K562 (cell line): ENCODE measurements at regions not wholly inside any gene's neighbourhood (a gene's known extent, or its start where the extent isn't known, plus 50 kb on each side); places are given as distances from the start of the nearest gene placed in this dataset.

Source experiments
- ATAC-seq: fragments of 200-7000 bp; cut with Tn5 transposase; 3 replicates; pipeline ENCODE4 v1.9.1; 2020; ENCODE audit warnings: moderate library complexity
- BruUV-seq: library from RNA; stranded (reverse); fragments of 400-500 nt; replicated peaks from 2 replicates; lab custom pipeline; 2021; lab: Mats Ljungman, UMichigan
- CTCF ChIA-PET: fragments of 300-600 bp; formaldehyde crosslinking; extraction: SDS; loops from one replicate; lab custom pipeline; 2021; ENCODE audit warnings: low intra/inter-chr PET ratio; lab: Yijun Ruan, JAX
- POLR2A ChIA-PET: fragments of 300-600, 350-650 bp; sonication (Branson Sonifier 250); formaldehyde crosslinking; extraction: SDS; loops from one replicate; lab custom pipeline; 2021; ENCODE audit warnings: antibody characterized with exemption, inconsistent platforms; lab: Yijun Ruan, JAX
- DNase-seq, 4 experiments: peaks; one replicate each; pipeline versions ENCODE4 v3.0.0 to v3.0.0-alpha.2; 2011 to 2018; ENCODE audit warnings: low spot score in 3 of 4, mixed read lengths in 3 of 4; ENCODE audit errors: extremely low read depth in 1 of 4
- FAIRE-seq: peaks from 2 replicates; lab custom pipeline; 2011; peaks lifted over from hg19 to GRCh38; lab: Jason Lieb, UNC
- H2AFZ ChIP-seq: 2 replicates; pipeline ENCODE4 v1.6.0; 2011; ENCODE audit warnings: low read depth, low read length, control low read depth, inconsistent platforms
- H3K27ac ChIP-seq: fragments of 200-600 bp; 3 replicates; pipeline ENCODE4 v1.8.0; 2011; ENCODE audit warnings: low read depth, mild to moderate bottlenecking, control low read depth, inconsistent platforms, low read length, moderate library complexity, mixed read lengths; ENCODE audit errors: extremely low read depth
- H3K27me3 ChIP-seq, 2 experiments: fragments of 300-600 bp in 1 of 2; 2 replicates in 1 of 2; 3 replicates in 1 of 2; pipeline versions ENCODE4 v1.6.0 to v1.8.0; 2011; ENCODE audit warnings: inconsistent platforms in 2 of 2, low read length in 2 of 2, mild to moderate bottlenecking in 1 of 2, mixed read lengths in 1 of 2, moderate library complexity in 1 of 2; ENCODE audit not compliant: control insufficient read depth in 2 of 2, insufficient read depth in 2 of 2
- H3K36me3 ChIP-seq: fragments of 300-600 bp; 3 replicates; pipeline ENCODE4 v1.8.0; 2011; ENCODE audit warnings: mild to moderate bottlenecking, low read length, inconsistent platforms; ENCODE audit not compliant: control insufficient read depth, insufficient read depth
- H3K4me1 ChIP-seq, 2 experiments: fragments of 200-600 bp in 1 of 2; replicated peaks in 1 of 2; 2 replicates in 1 of 2; 3 replicates in 1 of 2; pipeline versions ENCODE4 v1.5.1 to v1.8.0; 2011; ENCODE audit warnings: inconsistent platforms in 2 of 2, low read length in 2 of 2, mild to moderate bottlenecking in 1 of 2, mixed read lengths in 1 of 2, moderate library complexity in 1 of 2; ENCODE audit not compliant: control insufficient read depth in 2 of 2, insufficient read depth in 2 of 2
- H3K4me2 ChIP-seq: 2 replicates; pipeline ENCODE4 v1.6.1; 2011; ENCODE audit warnings: low read length, control low read depth, inconsistent platforms, mixed read lengths; ENCODE audit not compliant: insufficient read depth
- H3K4me3 ChIP-seq: fragments of 200-600 bp; sonication (generic), shearing (Covaris generic); 2 replicates; pipeline ENCODE4 v1.5.1; 2016; ENCODE audit warnings: control low read depth, inconsistent platforms
- H3K79me2 ChIP-seq: fragments of 200-600 bp; 3 replicates; pipeline ENCODE4 v1.8.0; 2011; ENCODE audit warnings: low read length, inconsistent platforms; ENCODE audit not compliant: control insufficient read depth, insufficient read depth
- H3K9ac ChIP-seq, 2 experiments: 2 replicates each; pipeline versions ENCODE4 v1.6.0 to v1.6.1; 2011; ENCODE audit warnings: low read depth in 2 of 2, low read length in 2 of 2, control low read depth in 1 of 2, inconsistent platforms in 1 of 2, mild to moderate bottlenecking in 1 of 2, mixed read lengths in 1 of 2; ENCODE audit not compliant: insufficient read depth in 1 of 2
- H3K9me1 ChIP-seq: one replicate; pipeline ENCODE4 v1.6.0; 2011; ENCODE audit warnings: inconsistent platforms, mild to moderate bottlenecking, low read length, moderate library complexity; ENCODE audit not compliant: control insufficient read depth, insufficient read depth
- H3K9me3 ChIP-seq: replicated peaks from 2 replicates; pipeline ENCODE4 v1.5.1; 2011; ENCODE audit warnings: low read depth, low read length, inconsistent platforms; ENCODE audit not compliant: control insufficient read depth, insufficient read depth
- H4K20me1 ChIP-seq: replicated peaks from 2 replicates; pipeline ENCODE4 v1.6.1; 2011; ENCODE audit warnings: low read length, inconsistent platforms, mixed read lengths; ENCODE audit not compliant: control insufficient read depth, insufficient read depth
- ATF3 ChIP-seq, 2 experiments: fragments of 450-650 bp in 1 of 2; sonication (generic) in 1 of 2; formaldehyde crosslinking in 1 of 2; IDR thresholded peaks in 1 of 2; conservative IDR thresholded peaks in 1 of 2; 2 replicates each; pipeline versions ENCODE4 v1.6.1 to v1.8.1; 2016 to 2023; ENCODE audit warnings: mild to moderate bottlenecking in 2 of 2, moderate library complexity in 2 of 2, inconsistent platforms in 1 of 2, missing genetic modification reagents in 1 of 2
- CC2D1A ChIP-seq: fragments of 450-650 bp; IDR thresholded peaks from 2 replicates; pipeline ENCODE4 v1.6.1; 2017; ENCODE audit warnings: mild to moderate bottlenecking
- HNRNPL ChIP-seq: fragments of 200-400 bp; formaldehyde crosslinking; IDR thresholded peaks from 2 replicates; pipeline ENCODE4 v1.6.1; 2017; ENCODE audit warnings: low read depth, mild to moderate bottlenecking, low read length
- NR2C2 ChIP-seq, 2 experiments: fragments of 200-800 bp in 1 of 2; sonication (Bioruptor generic) in 1 of 2; sonication (generic) in 1 of 2; formaldehyde crosslinking in 1 of 2; IDR thresholded peaks; 2 replicates each; pipeline versions ENCODE4 v1.6.1 to v1.8.0; 2016 to 2022; ENCODE audit warnings: mild to moderate bottlenecking in 1 of 2, missing compliant biosample characterization in 1 of 2, missing genetic modification characterization in 1 of 2, missing genetic modification reagents in 1 of 2
- PHTF2 ChIP-seq: fragments of 250-450 bp; sonication (Bioruptor Pico); IDR thresholded peaks from 2 replicates; pipeline ENCODE4 v1.5.0; 2021; ENCODE audit warnings: mild to moderate bottlenecking
- PYGO2 ChIP-seq: fragments of 450-650 bp; IDR thresholded peaks from 2 replicates; pipeline ENCODE4 v1.6.1; 2016; ENCODE audit warnings: mild to moderate bottlenecking, missing genetic modification characterization, moderate library complexity, missing compliant biosample characterization
- RBM25 ChIP-seq: fragments of 200-400 bp; formaldehyde crosslinking; IDR thresholded peaks from 2 replicates; pipeline ENCODE4 v1.6.1; 2018; ENCODE audit warnings: low read length, low read depth, moderate library complexity; ENCODE audit not compliant: severe bottlenecking
- TAF7 ChIP-seq: fragments of 450-650 bp; IDR thresholded peaks from 2 replicates; pipeline ENCODE4 v1.6.1; 2016; ENCODE audit warnings: missing genetic modification characterization, missing compliant biosample characterization
- TCFL5 ChIP-seq: fragments of 250-450 bp; sonication (Bioruptor Pico); conservative IDR thresholded peaks from 2 replicates; pipeline ENCODE4 v1.6.1; 2021; ENCODE audit warnings: mild to moderate bottlenecking, moderate library complexity, matching md5 sums
- ZC3H4 ChIP-seq: sonication (generic); formaldehyde crosslinking; IDR thresholded peaks from 2 replicates; pipeline ENCODE4 v1.9.0; 2021; ENCODE audit warnings: missing genetic modification reagents, borderline replicate concordance
- ZNF707 ChIP-seq: fragments of 250-450 bp; sonication (Bioruptor Pico); conservative IDR thresholded peaks from 2 replicates; pipeline ENCODE4 v1.8.0; 2022; ENCODE audit warnings: inconsistent platforms, mild to moderate bottlenecking, moderate library complexity
- in situ Hi-C: fragments of 300-500 bp; cut with MboI; formaldehyde crosslinking; loops from 4 replicates; pipeline ENCODE4 v1.15.0; 2018; ENCODE audit warnings: inconsistent platforms, mixed read lengths
- intact Hi-C: fragments of 100-400 bp; cut with micrococcal nuclease; formaldehyde crosslinking; loops from 2 replicates; pipeline ENCODE4 v1.14.2; 2022

- no peak overlapping the region for H2AFZ ChIP-seq
- FAIRE-seq (no peak), ATAC-seq (no peak), DNase-seq (no peak)
- in situ Hi-C loops (no loop called here), intact Hi-C loops (no loop called here)
- no peak overlapping the region for H3K4me2 ChIP-seq
- ChIA-PET POLR2A (interaction anchor here (0.5 kb wide), 1 partner anchor 1259 kb away, joined by 3 read pairs; no protein-coding TSS in a partner anchor), CTCF (no interaction called here)
- no peak overlapping the region for H3K4me3 ChIP-seq
- H3K27me3 ChIP-seq, result peaks cover 0 to under 1% of the 10 kb centered on the region in 2 experiments; a peak in 1 of 5 replicates
- no peaks in the 10 kb centered on the region for H4K20me1 ChIP-seq
- TF ChIP-seq PHTF2 (CRISPR knock-in tag) (no peak), PYGO2 (no peak), RBM25 (no peak), TAF7 (tag) (no peak), ATF3 (IDR thresholded peaks at IDR 0.05) (no peak), ATF3 (CRISPR knock-in tag; conservative IDR thresholded peaks at IDR 0.05) (no peak), ZC3H4 (CRISPR knock-in tag) (no peak), HNRNPL (no peak), ZNF707 (CRISPR knock-in tag) (no peak), NR2C2 (CRISPR knock-in tag; IDR thresholded peaks at IDR 0.05) (no peak), NR2C2 (tag; IDR thresholded peaks at IDR 0.05) (no peak), TCFL5 (CRISPR knock-in tag) (no peak), CC2D1A (no peak)
- H3K4me1 ChIP-seq, result no peaks in the 10 kb centered on the region
- BruUV-seq, result no TSS peak
- no peak overlapping the region for H3K27ac ChIP-seq
- H3K9me3 ChIP-seq, result no peaks in the 10 kb centered on the region
- H3K36me3 ChIP-seq, result no peaks in the 10 kb centered on the region
- peaks cover 5% of the 10 kb centered on the region for H3K9me1 ChIP-seq
- no peaks in the 10 kb centered on the region for H3K79me2 ChIP-seq
- H3K9ac ChIP-seq, result no peak overlapping the region
These were observed 530.6 kb downstream of the FUT8 start for GRCh38 chr14:65943150-65943549.
